NCI-H187 (cell line): ENCODE measurements at regions not wholly inside any gene's neighbourhood (a gene's known extent, or its start where the extent isn't known, plus 50 kb on each side); places are given as distances from the start of the nearest gene placed in this dataset.

Source experiments
- DNase-seq, 2 experiments: peaks; one replicate each; lab custom pipeline; 2025; lab: John Stamatoyannopoulos, UW

DNA sequence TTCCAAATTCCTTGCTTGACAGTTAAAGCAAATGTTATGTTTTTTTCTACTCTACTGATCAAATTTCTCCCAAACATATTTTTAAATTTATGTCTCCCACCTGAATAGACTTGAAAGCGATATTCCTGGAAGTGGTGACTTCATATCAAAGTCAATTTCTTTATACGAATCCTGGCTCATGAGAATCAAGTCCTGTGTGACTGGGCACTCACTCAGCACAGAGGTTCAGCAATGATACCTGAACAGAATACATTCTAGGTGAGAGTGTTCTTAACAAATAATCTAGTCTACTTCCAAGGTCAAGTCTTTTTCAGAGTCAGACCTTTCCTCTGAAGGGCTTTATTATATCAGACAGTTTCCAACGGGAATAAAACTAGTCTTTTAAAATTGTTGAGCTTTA lies 1070.6 kb downstream of the TRHDE start:
- DNase-seq = no peak

DNA sequence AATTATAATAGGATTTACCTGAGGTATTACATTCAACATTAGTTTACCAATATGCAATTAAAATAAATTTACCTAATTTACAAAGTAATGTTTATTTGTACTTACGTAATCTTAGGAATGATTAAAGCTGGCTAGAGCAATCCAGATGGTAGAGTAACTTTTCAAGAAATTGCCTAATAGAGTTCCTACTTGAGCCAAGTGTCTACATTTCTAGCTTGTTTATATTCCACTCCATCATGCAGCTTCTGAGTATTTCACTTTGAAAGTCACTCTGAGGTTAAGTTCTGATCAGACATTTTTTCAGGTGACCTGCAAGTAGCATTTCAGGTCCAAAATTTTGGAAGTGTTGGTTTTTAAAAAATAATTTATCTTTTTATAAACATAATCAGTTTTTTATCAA lies 1080.7 kb downstream of the TRHDE start:
- no peak for DNase-seq

DNA sequence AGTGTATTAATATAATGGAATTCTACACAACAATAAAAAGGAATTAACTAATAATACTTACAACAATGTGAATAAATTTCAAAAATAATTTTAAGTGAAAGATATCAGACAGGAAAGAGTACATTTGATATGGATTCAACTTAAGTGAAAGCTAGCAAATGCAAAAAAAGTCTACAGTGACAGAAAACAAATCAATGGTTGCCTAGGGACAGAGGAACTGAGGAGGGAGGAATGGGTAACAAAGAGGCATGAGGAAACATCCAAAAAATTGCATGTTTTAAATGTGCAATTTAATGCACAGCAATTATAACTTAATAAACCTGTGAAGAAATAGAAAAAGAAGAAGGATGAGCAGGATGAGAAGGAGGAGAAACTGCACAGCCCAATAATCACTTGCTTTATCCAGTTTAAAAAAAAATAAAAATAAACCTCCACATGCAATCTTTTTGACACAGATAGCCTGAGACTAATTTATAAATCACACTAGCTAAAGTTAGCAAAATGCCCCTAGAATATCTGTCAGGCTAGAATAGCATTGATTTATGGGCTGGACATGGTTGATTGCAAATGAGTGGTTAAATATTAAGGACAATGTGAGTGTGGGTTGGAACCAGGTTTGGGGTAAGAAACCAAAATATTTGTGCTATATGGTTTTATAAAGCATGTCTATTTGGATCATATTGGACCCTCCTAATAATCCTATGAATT lies 1089.1 kb downstream of the TRHDE start:
- DNase-seq = no peak

GRCh38 chr12:73361864-73362230 lies 1089.7 kb downstream of the TRHDE start:
- no peak for DNase-seq

GRCh38 chr12:73362666-73363065 lies 1090.5 kb downstream of the TRHDE start:
- DNase-seq = no peak

GRCh38 chr12:73372856-73373255 lies 1100.7 kb downstream of the TRHDE start:
- no peak for DNase-seq

DNA sequence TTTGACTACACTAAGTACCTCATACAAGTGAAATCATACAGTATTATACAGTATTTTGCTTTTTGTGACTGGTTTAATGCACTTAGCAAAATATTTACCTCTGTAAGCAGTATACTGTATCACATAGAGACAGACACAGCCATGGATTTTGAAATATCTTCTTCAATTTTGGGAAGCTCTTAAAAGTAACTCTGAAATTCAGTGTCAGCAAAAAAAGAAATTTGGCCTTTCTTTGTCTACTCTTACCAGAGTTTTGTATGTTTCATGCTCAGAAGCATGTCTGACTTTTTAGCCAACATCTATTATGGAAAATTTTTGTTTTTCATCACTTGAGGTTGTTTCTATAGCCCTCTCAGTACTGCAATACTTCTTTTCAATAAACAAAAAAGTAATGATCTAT lies 1102.2 kb downstream of the TRHDE start:
- DNase-seq = no peak

- no peak for DNase-seq
Observed at GRCh38 chr12:73383584-73384222, 1111.5 kb downstream of the TRHDE start.

GRCh38 chr12:73384592-73384991 lies 1112.4 kb downstream of the TRHDE start:
- DNase-seq = no peak

- DNase-seq = no peak
Observed at GRCh38 chr12:73390261-73390660, 1118.1 kb downstream of the TRHDE start.

DNA sequence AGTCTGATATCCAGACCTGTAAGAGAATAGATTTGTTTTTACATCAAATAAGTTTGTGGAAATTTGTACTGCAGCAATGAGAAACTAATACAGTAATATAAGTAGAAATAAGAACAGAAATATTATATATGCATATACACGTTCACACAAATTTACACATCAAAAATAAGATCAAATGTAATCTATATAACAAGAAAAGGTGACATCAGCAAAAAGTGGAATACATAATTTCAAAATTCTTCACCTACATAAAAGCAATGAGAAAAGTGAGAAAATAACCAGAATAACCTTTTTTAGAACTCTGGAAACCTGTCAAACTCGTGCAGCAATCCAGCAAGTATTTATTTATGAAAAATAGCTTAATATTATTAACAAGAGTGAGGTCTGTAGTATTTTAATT lies 1124.6 kb upstream of the ATXN7L3B start:
- no peak for DNase-seq

DNA sequence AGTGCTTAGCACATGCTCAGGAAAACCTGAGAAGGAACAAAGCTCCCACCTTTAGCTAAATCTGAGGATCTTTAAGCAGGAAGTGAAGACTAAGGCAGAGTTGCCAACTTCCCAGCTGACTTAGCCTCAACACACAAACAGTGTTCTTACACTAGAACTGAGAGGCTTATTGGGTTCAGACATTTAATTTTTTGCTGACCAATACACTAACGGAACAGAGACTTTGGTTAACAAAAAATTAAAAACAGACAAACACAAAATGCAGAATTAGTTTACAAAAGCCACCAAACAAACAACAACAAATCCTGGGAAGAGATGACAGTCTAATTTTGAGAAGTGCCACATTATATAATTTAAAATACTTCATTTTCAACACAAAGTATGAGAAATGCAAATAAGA lies 1123.7 kb upstream of the ATXN7L3B start:
- no peak for DNase-seq

GRCh38 chr12:73414926-73415325 lies 1122.7 kb upstream of the ATXN7L3B start:
- DNase-seq = no peak

DNA sequence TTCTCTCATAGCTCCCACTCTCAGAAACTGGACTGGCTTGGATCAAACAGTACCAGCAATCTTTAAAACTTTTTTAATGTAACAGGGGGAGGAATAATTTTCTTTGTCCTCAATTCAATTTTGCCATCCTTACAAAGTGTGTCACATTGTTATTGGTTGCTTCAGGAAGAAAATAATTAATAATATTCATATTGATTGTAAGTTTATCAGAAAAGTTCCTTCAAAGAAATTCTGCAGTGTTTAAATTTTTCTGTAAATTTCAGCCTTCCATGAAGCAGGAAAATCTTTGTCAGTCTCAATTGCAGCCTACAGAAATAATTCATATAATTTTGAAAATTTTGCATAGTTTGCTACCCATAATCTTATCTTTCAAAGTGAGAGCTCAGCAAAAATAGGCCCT lies 1119.1 kb upstream of the ATXN7L3B start:
- no peak for DNase-seq

DNA sequence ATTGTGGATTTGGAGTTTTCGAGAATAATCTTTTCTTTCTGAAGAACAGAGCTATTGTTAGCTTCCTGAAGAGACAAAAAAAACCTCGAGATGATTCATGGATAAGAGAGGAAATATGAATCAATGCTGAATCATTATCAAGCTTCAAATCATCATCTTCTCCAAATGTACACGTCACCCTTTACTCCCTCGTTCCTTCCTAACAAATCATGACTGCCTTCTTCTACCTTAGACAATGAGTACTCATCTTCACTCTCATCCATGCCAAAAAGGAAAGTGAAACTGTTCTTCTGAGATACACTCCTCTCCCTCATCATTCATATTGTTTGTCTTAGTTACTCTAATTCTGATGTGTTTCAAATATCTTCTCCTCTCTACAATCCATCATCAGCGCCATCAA lies 1115.8 kb upstream of the ATXN7L3B start:
- DNase-seq = no peak

GRCh38 chr12:73424484-73424883 lies 1113.2 kb upstream of the ATXN7L3B start:
- DNase-seq = no peak

DNA sequence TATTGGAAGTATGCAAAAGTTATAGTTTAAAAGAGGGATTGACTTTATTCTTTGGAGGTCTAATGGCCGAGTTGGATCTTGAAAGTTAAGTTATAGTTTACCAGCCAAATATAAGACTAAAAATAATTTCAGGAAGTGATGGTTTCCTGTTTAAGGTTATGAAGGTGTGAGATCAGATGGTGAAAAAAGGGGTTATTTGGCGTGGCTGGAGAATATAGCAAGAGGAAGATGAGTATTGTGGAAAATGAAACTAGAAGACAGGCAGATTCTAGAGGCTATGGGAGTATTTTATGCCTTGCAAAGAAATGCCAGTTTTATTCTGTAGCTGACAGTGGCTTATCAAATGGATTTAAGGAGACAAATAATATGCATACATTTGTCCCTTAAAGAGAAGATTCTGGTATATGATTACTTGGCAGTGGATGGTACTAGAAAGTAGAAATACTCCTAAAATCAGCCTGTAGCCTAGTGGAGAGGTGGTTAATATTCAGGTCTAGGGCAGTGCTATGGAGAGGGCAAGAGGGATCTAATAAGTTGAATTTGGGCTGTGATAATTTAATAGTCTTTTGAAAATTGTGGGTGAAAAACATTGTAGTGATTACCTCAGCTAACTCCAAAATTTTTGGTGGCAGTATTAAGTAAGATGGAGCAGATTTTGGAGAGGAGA lies 1091.8 kb upstream of the ATXN7L3B start:
- DNase-seq = no peak

- no peak for DNase-seq
Observed at GRCh38 chr12:73452672-73453469, 1084.8 kb upstream of the ATXN7L3B start.

DNA sequence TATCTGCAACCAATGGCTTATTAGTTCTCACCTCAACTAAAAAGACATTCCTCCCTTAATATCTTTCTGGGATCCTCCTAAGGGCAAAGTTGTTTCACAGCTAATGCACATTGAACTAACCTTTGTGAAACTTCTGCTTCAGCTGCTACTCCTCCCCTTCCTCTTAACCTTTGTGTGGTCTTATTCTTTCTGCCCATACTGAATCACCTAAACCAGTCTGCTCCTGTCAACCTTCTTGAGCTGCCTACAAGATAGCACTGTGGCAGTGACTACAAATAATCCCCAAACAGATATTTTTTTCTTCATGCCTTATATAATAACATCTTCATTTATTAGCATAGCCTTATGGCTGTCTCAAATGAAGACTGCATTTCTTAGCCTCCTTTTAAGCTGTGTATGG lies 1077.4 kb upstream of the ATXN7L3B start:
- DNase-seq = no peak

DNA sequence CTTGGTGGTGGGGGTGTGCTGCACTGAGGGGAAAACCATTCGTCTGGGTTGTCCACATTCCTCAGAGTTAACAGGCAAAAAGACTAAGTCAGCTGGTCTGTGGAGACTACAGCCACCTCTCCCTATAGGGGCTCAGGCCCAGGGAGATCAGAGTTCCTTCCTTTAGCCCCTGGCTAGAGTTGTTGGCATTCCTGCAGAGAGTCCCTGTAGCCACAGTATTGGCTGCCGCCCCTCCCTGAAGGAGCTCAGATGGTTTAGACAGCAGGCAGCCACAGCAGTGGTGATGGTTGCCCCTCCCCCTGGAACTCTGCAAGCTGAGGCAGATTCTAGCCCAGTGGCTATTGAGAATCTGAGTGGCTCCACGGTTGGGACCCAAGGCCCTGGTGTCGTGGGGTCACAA lies 1072.5 kb upstream of the ATXN7L3B start:
- DNase-seq = no peak

DNA sequence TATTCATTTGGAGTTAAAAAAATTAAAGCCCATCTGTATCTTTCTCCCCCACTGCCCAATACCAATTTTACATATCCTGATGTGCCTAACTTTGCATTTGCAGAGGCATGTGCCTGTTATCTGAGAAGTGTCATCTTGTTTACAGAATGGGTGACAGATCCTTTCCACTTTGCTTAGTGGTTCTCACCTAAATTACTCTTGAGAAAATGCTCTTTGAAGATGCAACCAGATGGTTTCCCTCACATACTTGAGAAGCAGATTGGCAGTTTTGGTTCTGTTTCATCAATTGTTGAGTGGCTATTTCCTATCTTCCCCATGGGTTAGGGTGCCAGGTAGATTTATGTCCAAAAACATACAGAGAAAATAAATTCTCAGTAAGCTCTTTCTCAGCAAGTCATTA lies 1051.4 kb upstream of the ATXN7L3B start:
- DNase-seq = no peak

GRCh38 chr12:73506611-73507010 lies 1031.0 kb upstream of the ATXN7L3B start:
- DNase-seq = no peak

DNA sequence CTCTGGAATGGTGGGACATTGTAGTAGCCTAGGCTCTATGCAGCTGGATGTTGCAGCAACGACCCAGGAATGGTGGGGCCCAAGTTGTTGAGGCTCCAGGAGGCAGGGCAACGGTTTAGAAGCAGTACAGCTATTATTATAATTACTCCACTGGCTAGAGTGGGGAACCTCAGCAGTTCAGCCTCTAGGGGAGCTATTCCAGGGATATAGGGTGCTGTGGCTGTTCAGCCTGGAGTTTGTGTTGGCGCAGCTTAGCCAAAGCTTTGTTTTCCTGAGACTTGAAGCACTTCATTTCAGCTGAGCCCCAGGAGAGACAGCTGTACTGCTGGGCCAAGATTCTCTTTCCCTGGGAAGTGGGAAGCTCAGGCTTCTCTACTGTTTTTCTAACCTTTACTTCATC lies 1023.0 kb upstream of the ATXN7L3B start:
- DNase-seq = no peak
